ENCODE measurements at regions not wholly inside any gene's neighbourhood (a gene's known extent, or its start where the extent isn't known, plus 50 kb on each side); places are given as distances from the start of the nearest gene placed in this dataset.

GRCh38 chr3:139764936-139765335 is 87.2 kb upstream of the NMNAT3 start:
- TF ChIP-seq CTCF (IDR thresholded peaks at IDR 0.05) (no peak), POLR2A (IDR thresholded peaks at IDR 0.05) (no peak)

Data from adrenal gland (tissue), 5 donors.